ENCODE measurements at regions not wholly inside any gene's neighbourhood (a gene's known extent, or its start where the extent isn't known, plus 50 kb on each side); places are given as distances from the start of the nearest gene placed in this dataset.

DNA sequence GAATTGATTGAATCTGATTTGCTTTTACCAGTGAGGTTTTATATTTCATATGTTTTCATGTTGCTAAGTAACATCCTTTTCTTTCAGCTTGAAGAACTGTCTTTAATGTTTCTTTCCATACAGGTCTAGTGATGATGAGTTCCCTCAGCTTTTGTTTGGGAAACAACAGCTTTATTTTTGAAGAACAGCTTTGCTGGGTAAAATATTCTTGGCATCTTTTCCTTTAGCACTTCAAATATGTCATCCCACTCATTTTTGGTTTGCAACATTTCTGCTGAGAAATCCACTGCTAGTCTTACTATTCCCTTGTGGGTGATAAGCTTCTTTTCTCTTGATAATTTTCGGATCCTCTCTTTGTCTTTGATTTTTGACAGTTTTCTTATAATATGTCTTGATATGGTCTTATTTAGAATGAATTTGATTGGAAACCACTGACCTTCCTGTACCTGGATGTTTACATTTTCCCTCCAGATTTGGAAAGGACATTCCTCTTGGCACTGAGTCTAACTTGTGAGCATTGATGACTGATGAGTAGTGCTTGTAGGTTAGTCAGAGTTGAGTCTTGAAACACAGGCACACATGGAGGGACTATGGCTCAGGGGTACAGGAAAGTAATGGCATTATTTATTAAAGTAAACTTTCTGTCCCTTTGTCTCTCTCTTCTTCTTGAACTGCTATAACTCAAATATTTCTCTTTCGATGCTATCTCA, 220.3 kb downstream of the SPATA31D1 start:
- no peak overlapping the region for H3K4me3 Mint-ChIP-seq
- no peaks in the 10 kb centered on the region for H3K4me1 Mint-ChIP-seq
- TF ChIP-seq, protein P1, sequence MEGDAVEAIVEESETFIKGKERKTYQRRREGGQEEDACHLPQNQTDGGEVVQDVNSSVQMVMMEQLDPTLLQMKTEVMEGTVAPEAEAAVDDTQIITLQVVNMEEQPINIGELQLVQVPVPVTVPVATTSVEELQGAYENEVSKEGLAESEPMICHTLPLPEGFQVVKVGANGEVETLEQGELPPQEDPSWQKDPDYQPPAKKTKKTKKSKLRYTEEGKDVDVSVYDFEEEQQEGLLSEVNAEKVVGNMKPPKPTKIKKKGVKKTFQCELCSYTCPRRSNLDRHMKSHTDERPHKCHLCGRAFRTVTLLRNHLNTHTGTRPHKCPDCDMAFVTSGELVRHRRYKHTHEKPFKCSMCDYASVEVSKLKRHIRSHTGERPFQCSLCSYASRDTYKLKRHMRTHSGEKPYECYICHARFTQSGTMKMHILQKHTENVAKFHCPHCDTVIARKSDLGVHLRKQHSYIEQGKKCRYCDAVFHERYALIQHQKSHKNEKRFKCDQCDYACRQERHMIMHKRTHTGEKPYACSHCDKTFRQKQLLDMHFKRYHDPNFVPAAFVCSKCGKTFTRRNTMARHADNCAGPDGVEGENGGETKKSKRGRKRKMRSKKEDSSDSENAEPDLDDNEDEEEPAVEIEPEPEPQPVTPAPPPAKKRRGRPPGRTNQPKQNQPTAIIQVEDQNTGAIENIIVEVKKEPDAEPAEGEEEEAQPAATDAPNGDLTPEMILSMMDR (IDR thresholded peaks at IDR 0.05; ENCODE audit: unreplicated experiment in 3 of 3): no peak
- H3K9me3 Mint-ChIP-seq: peaks cover 15% of the 10 kb centered on the region
- peaks cover 5% of the 10 kb centered on the region for H3K36me3 Mint-ChIP-seq (ENCODE audit: low read depth)
- no peak overlapping the region for H3K27ac Mint-ChIP-seq
- H3K27me3 Mint-ChIP-seq (ENCODE audit: low read depth): peaks cover 3% of the 10 kb centered on the region

DNA sequence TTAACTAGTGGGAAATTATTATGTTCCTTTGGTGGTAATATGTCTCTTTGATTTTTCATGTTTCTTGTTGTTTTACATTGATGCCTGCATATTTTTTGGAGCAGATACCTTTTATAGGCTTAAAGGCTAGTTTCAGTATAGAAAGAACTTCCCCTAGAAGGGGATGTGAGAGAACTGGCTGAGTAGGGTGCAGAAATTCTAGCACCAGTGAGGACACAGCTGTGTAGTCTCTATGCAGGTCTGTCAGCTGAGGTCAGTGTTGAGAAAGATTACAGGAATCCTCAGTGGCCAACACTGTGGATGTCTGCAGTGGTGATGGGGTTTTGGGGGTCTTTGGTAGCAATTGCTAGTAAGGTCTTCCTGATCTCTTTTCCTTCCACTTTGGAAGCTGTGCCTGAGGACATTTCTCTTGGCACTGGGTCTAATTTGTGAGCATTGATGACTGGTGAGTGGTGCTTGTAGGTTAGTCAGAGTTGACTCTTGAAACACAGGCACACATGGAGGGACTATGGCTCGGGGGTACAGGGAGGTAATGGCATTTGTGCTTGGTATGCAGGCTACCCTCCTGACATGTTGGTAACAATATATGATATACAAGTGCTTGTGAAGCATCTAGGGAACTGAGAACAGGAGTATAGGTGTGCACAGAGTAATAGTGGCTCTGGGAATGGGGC, 221.4 kb downstream of the SPATA31D1 start:
- H3K4me3 Mint-ChIP-seq: no peak overlapping the region
- peaks cover 5% of the 10 kb centered on the region for H3K36me3 Mint-ChIP-seq (ENCODE audit: low read depth)
- H3K27me3 Mint-ChIP-seq (ENCODE audit: low read depth): peaks cover 3% of the 10 kb centered on the region
- TF ChIP-seq, protein P1 (IDR thresholded peaks at IDR 0.05; ENCODE audit: unreplicated experiment in 3 of 3): no peak
- no peaks in the 10 kb centered on the region for H3K4me1 Mint-ChIP-seq
- no peak overlapping the region for H3K27ac Mint-ChIP-seq
- peaks cover 15% of the 10 kb centered on the region for H3K9me3 Mint-ChIP-seq

DNA sequence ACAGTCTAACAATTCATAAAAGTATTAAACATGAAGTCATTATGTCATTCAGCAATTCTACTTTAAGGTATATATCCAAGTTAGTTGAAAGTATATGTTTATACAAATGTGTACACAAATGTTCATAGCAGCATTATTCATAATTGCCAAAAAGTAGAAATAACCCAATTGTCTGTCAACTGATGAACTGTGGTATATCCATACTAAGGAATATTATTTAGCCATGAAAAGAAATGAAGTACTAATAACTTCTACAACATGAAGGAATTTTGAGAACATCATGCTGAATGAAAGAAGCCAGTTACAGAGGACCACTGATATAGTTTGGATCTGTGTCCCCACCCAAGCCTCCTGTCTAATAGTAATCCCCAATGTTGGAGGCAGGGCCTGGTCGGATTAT, 224.3 kb downstream of the SPATA31D1 start:
- TF ChIP-seq, protein P1 (IDR thresholded peaks at IDR 0.05; ENCODE audit: unreplicated experiment in 3 of 3): no peak
- Mint-ChIP-seq H3K4me1 (no peaks in the 10 kb centered on the region), H3K4me3 (no peak overlapping the region), H3K36me3 (ENCODE audit: low read depth) (peaks cover 5% of the 10 kb centered on the region), H3K27ac (no peak overlapping the region), H3K27me3 (ENCODE audit: low read depth) (peaks cover 4% of the 10 kb centered on the region), H3K9me3 (peaks cover 25% of the 10 kb centered on the region)

DNA sequence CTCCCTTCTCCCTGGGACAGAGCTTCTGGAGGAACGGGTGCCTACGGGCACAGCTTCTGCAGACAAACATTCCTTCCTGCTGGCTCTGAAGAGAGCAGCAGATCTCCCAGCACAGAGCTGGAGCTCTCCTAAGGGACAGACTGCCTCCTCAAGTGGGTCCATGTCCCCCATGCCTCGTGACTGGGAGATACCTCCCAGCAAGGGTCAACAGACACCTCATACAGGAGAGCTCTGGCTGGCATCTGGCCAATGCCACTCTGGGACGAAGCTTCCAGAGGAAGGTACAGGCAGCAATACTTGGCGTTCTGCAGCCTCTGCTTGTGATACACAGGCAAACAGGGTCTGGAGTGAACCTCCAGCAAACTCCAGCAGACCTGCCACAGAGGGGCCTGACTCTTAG, 227.9 kb downstream of the SPATA31D1 start:
- H3K4me3 Mint-ChIP-seq: no peak overlapping the region
- peaks cover 4% of the 10 kb centered on the region for H3K27me3 Mint-ChIP-seq (ENCODE audit: low read depth)
- H3K36me3 Mint-ChIP-seq (ENCODE audit: low read depth): no peaks in the 10 kb centered on the region
- H3K4me1 Mint-ChIP-seq: no peaks in the 10 kb centered on the region
- TF ChIP-seq, protein P1 (IDR thresholded peaks at IDR 0.05; ENCODE audit: unreplicated experiment in 3 of 3): no peak
- H3K27ac Mint-ChIP-seq: no peak overlapping the region
- H3K9me3 Mint-ChIP-seq: peaks cover 22% of the 10 kb centered on the region

DNA sequence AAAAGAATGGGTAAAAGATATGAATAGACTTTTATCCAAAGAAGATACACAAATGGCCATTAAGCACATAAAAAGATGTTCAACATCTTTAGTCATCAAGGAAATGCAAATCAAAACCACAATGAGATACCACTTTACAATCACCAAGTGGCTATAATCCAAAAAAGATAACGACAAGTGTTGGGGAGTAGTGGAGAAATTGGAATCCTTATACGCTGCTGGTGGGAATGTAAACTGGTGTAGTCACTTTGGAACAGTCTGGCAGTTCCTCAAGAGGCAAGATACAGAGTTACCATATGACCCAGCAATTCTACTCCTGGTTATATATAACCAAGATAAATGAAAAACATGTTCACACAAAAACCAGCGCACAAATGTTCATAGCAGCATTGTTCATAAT, 234.9 kb downstream of the SPATA31D1 start:
- H3K9me3 Mint-ChIP-seq: peaks cover 17% of the 10 kb centered on the region
- no peak overlapping the region for H3K4me3 Mint-ChIP-seq
- TF ChIP-seq, protein P1 (IDR thresholded peaks at IDR 0.05; ENCODE audit: unreplicated experiment in 3 of 3): no peak
- no peaks in the 10 kb centered on the region for H3K4me1 Mint-ChIP-seq
- no peaks in the 10 kb centered on the region for H3K36me3 Mint-ChIP-seq (ENCODE audit: low read depth)
- H3K27ac Mint-ChIP-seq: no peak overlapping the region
- H3K27me3 Mint-ChIP-seq (ENCODE audit: low read depth): peaks cover 3% of the 10 kb centered on the region

DNA sequence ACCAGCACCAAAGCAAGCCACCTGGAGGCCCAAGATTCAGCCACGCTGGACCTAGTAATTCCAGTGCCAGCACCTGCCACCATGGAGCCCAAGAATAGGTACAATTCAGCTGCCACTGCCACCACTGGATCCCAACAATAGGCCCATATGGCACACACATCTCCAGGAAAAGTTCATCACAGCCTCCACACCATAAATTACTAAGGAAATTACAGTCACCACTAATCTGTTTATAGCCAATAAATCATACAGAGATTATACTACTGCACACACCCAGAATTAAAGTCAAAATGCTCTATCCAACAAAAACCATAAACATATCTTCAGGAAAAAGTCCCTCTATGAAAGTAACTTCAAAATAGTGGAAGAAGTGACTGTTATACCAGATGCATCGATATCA, 242.8 kb downstream of the SPATA31D1 start:
- H3K4me1 Mint-ChIP-seq: no peaks in the 10 kb centered on the region
- TF ChIP-seq, protein P1 (IDR thresholded peaks at IDR 0.05; ENCODE audit: unreplicated experiment in 3 of 3): no peak
- no peak overlapping the region for H3K27ac Mint-ChIP-seq
- H3K4me3 Mint-ChIP-seq: no peak overlapping the region
- peaks cover 3% of the 10 kb centered on the region for H3K27me3 Mint-ChIP-seq (ENCODE audit: low read depth)
- H3K9me3 Mint-ChIP-seq: peaks cover 50% of the 10 kb centered on the region
- peaks cover 13% of the 10 kb centered on the region for H3K36me3 Mint-ChIP-seq (ENCODE audit: low read depth)

All from nephron (organoid).